Liver (tissue), 3 donors: ENCODE measurements at regions not wholly inside any gene's neighbourhood (a gene's known extent, or its start where the extent isn't known, plus 50 kb on each side); places are given as distances from the start of the nearest gene placed in this dataset.

Experiments used
- CTCF ChIP-seq: fragments of 150-350 bp; IDR thresholded peaks from 2 replicates; pipeline ENCODE4 v1.5.1; 2017; ENCODE audit warnings: improper control_type of control experiment, low read depth, low read length; ENCODE audit not compliant: missing input control
- GABPA ChIP-seq, 2 donors: IDR thresholded peaks in 1 of 2; conservative IDR thresholded peaks in 1 of 2; 2 replicates each; pipeline ENCODE4 v1.6.1; 2016; ENCODE audit warnings: antibody characterized with exemption in 2 of 2, mild to moderate bottlenecking in 1 of 2, moderate library complexity in 1 of 2
- JUND ChIP-seq, 2 donors: IDR thresholded peaks; 2 replicates each; pipeline ENCODE4 v1.6.1; 2016; ENCODE audit warnings: antibody characterized with exemption in 2 of 2
- donor health status: healthy.
- donor health status: healthy.

GRCh38 chr15:26043018-26043417 lies 179.9 kb upstream of the ATP10A start:
- no peak for TF ChIP-seq JUND (IDR thresholded peaks at IDR 0.05)
- no peak for TF ChIP-seq CTCF
- no peak for TF ChIP-seq GABPA (IDR thresholded peaks at IDR 0.05 in 1 of 2, conservative IDR thresholded peaks at IDR 0.05 in 1 of 2)
